ENCODE measurements at regions not wholly inside any gene's neighbourhood (a gene's known extent, or its start where the extent isn't known, plus 50 kb on each side); places are given as distances from the start of the nearest gene placed in this dataset.

DNA sequence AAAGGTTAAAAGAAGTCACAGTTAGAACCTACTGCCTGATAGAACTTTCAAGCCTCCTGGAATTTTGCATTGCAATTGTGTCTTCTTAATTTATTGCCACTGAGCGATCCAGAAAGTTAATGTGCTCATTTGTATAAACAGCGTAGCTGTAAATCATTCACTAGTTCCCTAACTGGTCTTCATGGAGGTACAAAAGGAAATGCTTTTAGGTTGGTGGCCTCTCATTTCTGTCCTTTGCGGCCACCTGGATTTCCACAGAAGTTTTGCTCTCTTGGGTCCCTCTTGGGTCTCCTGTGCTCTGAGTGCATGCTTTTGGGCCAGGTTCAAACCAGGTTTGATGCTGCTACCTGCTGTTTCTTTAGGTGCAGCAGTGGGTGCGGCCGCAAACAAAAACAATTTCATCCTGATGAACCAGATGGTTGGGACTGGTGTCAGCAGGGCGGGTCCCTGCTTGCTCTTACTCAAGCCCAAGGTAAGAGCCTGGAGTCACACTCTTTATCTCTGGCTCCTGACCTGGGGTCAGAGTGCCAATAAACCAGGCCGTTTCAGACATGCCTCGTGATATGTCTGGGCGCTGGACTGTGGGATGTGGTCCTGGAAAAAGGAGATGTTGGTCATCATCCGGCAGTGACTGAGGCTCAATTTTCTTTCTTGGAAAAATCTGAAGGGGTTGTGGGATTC, 270.1 kb downstream of the PTTG2 start:
- TF ChIP-seq, protein P1, sequence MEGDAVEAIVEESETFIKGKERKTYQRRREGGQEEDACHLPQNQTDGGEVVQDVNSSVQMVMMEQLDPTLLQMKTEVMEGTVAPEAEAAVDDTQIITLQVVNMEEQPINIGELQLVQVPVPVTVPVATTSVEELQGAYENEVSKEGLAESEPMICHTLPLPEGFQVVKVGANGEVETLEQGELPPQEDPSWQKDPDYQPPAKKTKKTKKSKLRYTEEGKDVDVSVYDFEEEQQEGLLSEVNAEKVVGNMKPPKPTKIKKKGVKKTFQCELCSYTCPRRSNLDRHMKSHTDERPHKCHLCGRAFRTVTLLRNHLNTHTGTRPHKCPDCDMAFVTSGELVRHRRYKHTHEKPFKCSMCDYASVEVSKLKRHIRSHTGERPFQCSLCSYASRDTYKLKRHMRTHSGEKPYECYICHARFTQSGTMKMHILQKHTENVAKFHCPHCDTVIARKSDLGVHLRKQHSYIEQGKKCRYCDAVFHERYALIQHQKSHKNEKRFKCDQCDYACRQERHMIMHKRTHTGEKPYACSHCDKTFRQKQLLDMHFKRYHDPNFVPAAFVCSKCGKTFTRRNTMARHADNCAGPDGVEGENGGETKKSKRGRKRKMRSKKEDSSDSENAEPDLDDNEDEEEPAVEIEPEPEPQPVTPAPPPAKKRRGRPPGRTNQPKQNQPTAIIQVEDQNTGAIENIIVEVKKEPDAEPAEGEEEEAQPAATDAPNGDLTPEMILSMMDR (IDR thresholded peaks at IDR 0.05; ENCODE audit: extremely low read depth, missing control alignments) = no peak
- no peak for DNase-seq (ENCODE audit: low spot score)

DNA sequence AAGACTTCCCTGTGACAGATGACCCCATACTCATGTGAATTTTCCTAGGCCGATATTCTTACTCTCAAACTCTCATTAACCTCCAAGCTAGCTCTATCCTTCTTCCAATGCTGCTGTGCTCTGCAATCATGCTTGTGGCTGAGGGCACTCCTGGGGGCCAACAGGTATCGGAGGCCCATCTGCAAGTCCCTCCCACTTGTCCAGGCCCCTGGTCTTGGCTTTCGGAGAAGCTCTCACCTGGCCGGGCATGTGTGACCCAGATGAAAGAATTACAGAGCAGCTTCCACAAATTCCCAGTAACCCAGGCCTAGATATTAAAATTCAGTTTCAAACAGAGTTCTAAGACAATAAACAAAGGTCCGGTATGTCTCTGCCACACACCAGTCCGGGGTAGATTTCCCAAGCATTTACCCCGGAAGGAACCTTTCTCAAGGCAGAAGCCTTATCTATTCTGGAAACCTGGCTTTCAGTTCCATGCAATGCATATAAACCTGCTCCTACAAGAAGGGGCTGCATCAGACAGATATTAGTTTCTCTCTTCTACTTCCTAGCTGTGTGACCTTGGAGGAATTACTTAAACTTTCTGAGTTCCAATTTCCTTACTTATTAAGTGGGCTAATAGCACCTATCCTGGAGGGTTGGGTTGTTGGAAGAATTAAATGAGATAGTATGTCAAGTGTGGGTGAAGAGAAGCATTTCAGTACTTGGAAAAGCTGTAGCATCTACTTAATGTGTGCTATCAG, 270.8 kb downstream of the PTTG2 start:
- TF ChIP-seq, protein P1 (IDR thresholded peaks at IDR 0.05; ENCODE audit: extremely low read depth, missing control alignments) = no peak
- no peak for DNase-seq (ENCODE audit: low spot score)

DNA sequence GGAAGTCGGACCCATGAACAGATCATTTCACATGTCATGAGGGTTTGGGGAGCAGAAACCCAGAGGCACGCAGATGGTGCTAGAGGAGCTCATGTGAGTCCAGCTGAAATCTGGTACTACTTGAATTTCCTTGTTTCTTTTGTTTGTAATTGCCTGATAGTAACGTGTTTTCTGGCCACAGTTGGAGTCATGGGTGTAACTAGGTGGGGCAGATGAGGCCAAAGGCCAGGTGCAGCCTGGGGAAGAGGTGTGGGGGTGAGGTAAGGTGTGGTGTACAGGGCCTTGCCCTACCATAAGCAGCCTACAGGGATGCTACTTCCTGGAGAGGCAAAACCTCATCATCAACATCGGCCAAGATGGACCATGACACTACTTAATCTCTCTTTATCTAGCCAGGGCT, 271.4 kb downstream of the PTTG2 start:
- TF ChIP-seq, protein P1 (IDR thresholded peaks at IDR 0.05; ENCODE audit: extremely low read depth, missing control alignments) = no peak
- no peak for DNase-seq (ENCODE audit: low spot score)

DNA sequence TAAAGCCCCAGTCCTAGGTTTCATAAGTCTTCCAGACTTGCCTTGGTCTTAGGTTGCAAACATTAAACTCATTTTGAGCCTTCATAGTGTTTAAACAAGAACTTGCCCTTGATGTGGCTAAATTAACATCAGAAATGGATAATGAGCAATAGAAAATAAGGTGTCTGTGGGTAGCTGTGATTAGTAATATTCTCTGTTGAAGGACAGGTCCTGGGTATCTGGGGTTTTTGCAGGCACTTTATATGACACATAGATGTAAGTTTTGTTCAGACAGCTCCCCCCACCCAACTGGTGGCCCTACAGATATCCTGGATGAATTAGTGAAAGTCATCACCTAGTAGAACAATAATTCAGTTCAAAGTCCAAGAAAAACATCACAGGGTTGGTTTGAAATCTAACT, 272.5 kb downstream of the PTTG2 start:
- no peak for DNase-seq (ENCODE audit: low spot score)
- TF ChIP-seq, protein P1 (IDR thresholded peaks at IDR 0.05; ENCODE audit: extremely low read depth, missing control alignments) = no peak

DNA sequence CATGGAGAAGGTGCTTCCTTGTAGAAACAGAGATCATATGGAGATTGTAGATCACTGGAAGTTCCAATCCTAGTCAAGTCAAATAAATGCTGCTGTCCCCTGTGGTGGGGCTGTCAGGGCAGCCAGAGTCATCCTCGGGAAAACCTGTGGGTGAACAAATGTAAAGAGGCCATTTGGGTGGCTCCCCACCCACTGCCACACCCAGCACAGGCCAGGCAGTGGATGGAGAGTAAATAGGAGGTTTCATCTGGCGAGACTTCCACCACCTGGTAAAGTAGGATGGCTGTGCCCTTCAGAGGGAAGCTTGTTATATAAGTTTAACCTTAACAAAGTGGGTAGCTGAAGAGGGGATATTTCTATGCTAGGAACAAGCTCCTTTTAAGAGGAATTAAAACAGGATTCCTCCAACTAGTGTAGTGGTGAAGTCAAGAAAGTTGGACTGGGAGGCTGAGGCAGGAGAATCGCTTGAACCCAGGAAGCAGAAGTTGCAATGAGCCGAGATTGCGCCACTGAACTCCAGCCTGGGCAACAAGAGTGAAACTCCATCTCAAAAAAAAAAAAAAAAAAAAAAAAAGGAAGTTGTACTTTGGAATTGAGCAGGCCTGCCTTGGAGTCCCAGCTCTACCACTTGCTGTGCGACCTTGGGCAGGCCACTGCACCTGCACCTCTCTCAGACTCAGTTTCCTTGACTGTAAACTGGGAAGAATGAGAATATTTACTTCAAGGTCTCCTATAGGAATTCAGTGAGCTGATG, 273.7 kb downstream of the PTTG2 start:
- TF ChIP-seq, protein P1 (IDR thresholded peaks at IDR 0.05; ENCODE audit: extremely low read depth, missing control alignments) = no peak
- DNase-seq (ENCODE audit: low spot score) = no peak

DNA sequence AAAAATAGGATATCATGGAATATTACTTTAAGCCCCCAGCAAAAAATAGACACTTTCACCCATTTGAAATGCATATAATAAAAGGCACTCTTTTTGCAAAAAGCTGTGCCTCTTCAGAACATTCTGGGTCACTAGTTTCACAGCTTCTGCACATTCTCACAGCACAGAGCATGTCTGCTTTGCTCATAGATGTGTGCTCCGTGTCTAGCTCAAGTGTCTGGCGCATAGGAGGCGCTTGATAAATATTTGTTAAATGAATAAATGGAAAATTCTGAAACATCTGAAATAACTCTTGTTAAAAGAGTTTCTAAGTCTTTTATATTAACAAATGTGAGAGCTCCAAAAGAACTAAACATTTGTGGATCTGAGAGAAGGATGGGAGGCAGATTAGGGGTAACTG, 275.2 kb downstream of the PTTG2 start:
- TF ChIP-seq, protein P1 (IDR thresholded peaks at IDR 0.05; ENCODE audit: extremely low read depth, missing control alignments) = no peak
- DNase-seq (ENCODE audit: low spot score) = no peak

DNA sequence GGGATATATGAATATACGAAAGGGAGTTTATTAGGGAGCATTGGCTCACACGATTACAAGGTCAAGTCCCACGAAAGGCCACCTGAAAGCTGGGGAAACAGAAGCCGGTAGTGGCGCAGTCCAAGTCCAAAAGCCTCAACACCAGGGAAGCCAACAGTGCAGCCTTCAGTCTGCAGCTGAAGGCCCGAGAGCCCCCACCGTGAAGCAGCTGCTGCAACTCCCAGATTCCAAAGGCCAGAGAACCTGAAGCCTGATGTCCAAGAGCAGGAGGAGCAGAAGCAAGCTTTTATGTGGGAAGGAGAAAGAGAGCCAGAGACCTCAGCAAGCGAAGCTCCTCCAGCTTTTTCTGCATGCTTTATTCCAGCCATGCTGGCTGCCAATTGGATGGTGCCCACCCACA, 275.8 kb downstream of the PTTG2 start:
- DNase-seq (ENCODE audit: low spot score) = no peak
- TF ChIP-seq, protein P1 (IDR thresholded peaks at IDR 0.05; ENCODE audit: extremely low read depth, missing control alignments) = no peak

All from GM20000 (cell line).